ENCODE measurements at regions not wholly inside any gene's neighbourhood (a gene's known extent, or its start where the extent isn't known, plus 50 kb on each side); places are given as distances from the start of the nearest gene placed in this dataset.

- FAIRE-seq: no peak
- TF ChIP-seq CTBP2 (IDR thresholded peaks at IDR 0.05; ENCODE audit: borderline replicate concordance, insufficient read depth, insufficient read length, low read length) (no peak), E2F6 (IDR thresholded peaks at IDR 0.05) (no peak), SRF (IDR thresholded peaks at IDR 0.05; ENCODE audit: low read depth, low read length) (no peak), CBX5 (IDR thresholded peaks at IDR 0.05; ENCODE audit: low read depth, low read length) (no peak), KDM1A (IDR thresholded peaks at IDR 0.05; ENCODE audit: borderline replicate concordance, low read length) (no peak), ASH2L (IDR thresholded peaks at IDR 0.05; ENCODE audit: low read length) (no peak), RFX5 (IDR thresholded peaks at IDR 0.05; ENCODE audit: borderline replicate concordance, low read depth, low read length) (no peak), SP2 (IDR thresholded peaks at IDR 0.05; ENCODE audit: low read length) (no peak), MAFK (IDR thresholded peaks at IDR 0.05; ENCODE audit: low read depth, low read length) (no peak), POLR2A (IDR thresholded peaks at IDR 0.05; ENCODE audit: control extremely low read depth in 1 of 2, low read depth in 2 of 2, low read length in 2 of 2) (no peak)
- TF ChIP-seq, protein P1, sequence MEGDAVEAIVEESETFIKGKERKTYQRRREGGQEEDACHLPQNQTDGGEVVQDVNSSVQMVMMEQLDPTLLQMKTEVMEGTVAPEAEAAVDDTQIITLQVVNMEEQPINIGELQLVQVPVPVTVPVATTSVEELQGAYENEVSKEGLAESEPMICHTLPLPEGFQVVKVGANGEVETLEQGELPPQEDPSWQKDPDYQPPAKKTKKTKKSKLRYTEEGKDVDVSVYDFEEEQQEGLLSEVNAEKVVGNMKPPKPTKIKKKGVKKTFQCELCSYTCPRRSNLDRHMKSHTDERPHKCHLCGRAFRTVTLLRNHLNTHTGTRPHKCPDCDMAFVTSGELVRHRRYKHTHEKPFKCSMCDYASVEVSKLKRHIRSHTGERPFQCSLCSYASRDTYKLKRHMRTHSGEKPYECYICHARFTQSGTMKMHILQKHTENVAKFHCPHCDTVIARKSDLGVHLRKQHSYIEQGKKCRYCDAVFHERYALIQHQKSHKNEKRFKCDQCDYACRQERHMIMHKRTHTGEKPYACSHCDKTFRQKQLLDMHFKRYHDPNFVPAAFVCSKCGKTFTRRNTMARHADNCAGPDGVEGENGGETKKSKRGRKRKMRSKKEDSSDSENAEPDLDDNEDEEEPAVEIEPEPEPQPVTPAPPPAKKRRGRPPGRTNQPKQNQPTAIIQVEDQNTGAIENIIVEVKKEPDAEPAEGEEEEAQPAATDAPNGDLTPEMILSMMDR (IDR thresholded peaks at IDR 0.05; ENCODE audit: control extremely low read depth in 1 of 3, insufficient read depth in 1 of 3, low read depth in 1 of 3, low read length in 3 of 3): no peak
- CTCF ChIA-PET (ENCODE audit: partially characterized antibody): interaction anchor here (0.5 kb wide), 1 partner anchor 761 kb away, joined by 3 read pairs; no protein-coding TSS in a partner anchor
Observed at GRCh38 chr17:6352801-6353560, 81.9 kb downstream of the AIPL1 start.

More at GRCh38 chr17:6352801-6353560, 81.9 kb downstream of the AIPL1 start:
- H4K20me1 ChIP-seq (replicated peaks in 1 of 2; ENCODE audit: control insufficient read depth in 1 of 2, insufficient read depth in 2 of 2, low read length in 2 of 2): no peaks in the 10 kb centered on the region
- H2AK5ac ChIP-seq (ENCODE audit: low read depth, low read length): no peak overlapping the region
- no peak overlapping the region for H3K4me2 ChIP-seq (ENCODE audit: insufficient read depth in 1 of 2, low read depth in 2 of 2, low read length in 2 of 2)
- no peak overlapping the region for H2BK20ac ChIP-seq (ENCODE audit: low read length)
- no peak overlapping the region for H4K91ac ChIP-seq (replicated peaks; ENCODE audit: insufficient read length, low read length)
- no peaks in the 10 kb centered on the region for H3K79me1 ChIP-seq (ENCODE audit: low read depth, low read length)
- H3K4me3 ChIP-seq (ENCODE audit: extremely low read depth in 1 of 4, insufficient read depth in 2 of 4, low read depth in 3 of 4, low read length in 4 of 4): no peak overlapping the region
- no peaks in the 10 kb centered on the region for H3K9me3 ChIP-seq (ENCODE audit: insufficient read depth in 2 of 2, low read depth in 1 of 2, low read length in 1 of 2)
- H3K27me3 ChIP-seq (replicated peaks in 1 of 4; ENCODE audit: control insufficient read depth in 3 of 4, extremely low read depth in 1 of 4, insufficient read depth in 3 of 4, low read length in 3 of 4): no peaks in the 10 kb centered on the region
- H3K79me2 ChIP-seq (ENCODE audit: control insufficient read depth in 1 of 2, insufficient read depth in 2 of 2, low read length in 2 of 2): no peaks in the 10 kb centered on the region
- no peak overlapping the region for H3K14ac ChIP-seq (ENCODE audit: insufficient read length)
- H3K36me3 ChIP-seq (ENCODE audit: control insufficient read depth in 2 of 4, insufficient read depth in 4 of 4, low read length in 3 of 4): no peaks in the 10 kb centered on the region
- H3K4me1 ChIP-seq (replicated peaks in 1 of 4; ENCODE audit: control insufficient read depth in 3 of 4, insufficient read depth in 4 of 4, low read length in 3 of 4): no peaks in the 10 kb centered on the region
- H3K56ac ChIP-seq (replicated peaks; ENCODE audit: insufficient read length, low read depth, low read length): no peak overlapping the region
- WGBS, 2 experiments (ENCODE audit: extremely low coverage in 1 of 2, insufficient coverage in 1 of 2, insufficient read length in 1 of 2, insufficient replicate concordance in 2 of 2, low coverage in 1 of 2, low lambda C conversion rate in 2 of 2, missing lambda C conversion rate in 1 of 2): 88% methylated on average over 6 of the region's 6 CpGs; no CpG with 5 or more reads in 1 of the 2 experiments
- no peak overlapping the region for H3K27ac ChIP-seq (ENCODE audit: low read depth, low read length)
- H3K18ac ChIP-seq (ENCODE audit: extremely low read depth, low read length): no peak overlapping the region
- H3K9ac ChIP-seq (replicated peaks in 1 of 4; ENCODE audit: extremely low read depth in 1 of 4, low read depth in 3 of 4, low read length in 3 of 4): no peak overlapping the region; a peak in 2 of 7 replicates
- H2BK12ac ChIP-seq (ENCODE audit: low read depth, low read length): no peak overlapping the region
- H2BK15ac ChIP-seq (ENCODE audit: low read length): no peak overlapping the region
- POLR2A ChIA-PET (ENCODE audit: partially characterized antibody): no interaction called here
- peak in 1 of 2 experiments; percentile 31 for DNase-seq (ENCODE audit: low read depth in 1 of 2, low spot score in 2 of 2)
- no peak overlapping the region for H4K8ac ChIP-seq (ENCODE audit: extremely low read depth, insufficient read depth, low read length)
- no peak overlapping the region for H2BK5ac ChIP-seq (ENCODE audit: low read depth, low read length)
- H3K23ac ChIP-seq (ENCODE audit: insufficient read length): no peak overlapping the region
- no peak overlapping the region for H2AFZ ChIP-seq (ENCODE audit: low read length)
- no peak overlapping the region for H2BK120ac ChIP-seq (replicated peaks; ENCODE audit: low read depth, low read length)
- no peak overlapping the region for H3K4ac ChIP-seq (replicated peaks; ENCODE audit: insufficient read length, low read depth, low read length)
- no peak overlapping the region for H4K5ac ChIP-seq (ENCODE audit: insufficient read length, low read depth, low read length)
- H3K23me2 ChIP-seq (ENCODE audit: low read depth, low read length): no peaks in the 10 kb centered on the region

Data from H1 (cell line).